Stomach (tissue), 8 donors: ENCODE measurements at regions not wholly inside any gene's neighbourhood (a gene's known extent, or its start where the extent isn't known, plus 50 kb on each side); places are given as distances from the start of the nearest gene placed in this dataset.

ENCODE experiments used
- DNase-seq, 2 donors: peaks; one replicate each; pipeline versions ENCODE4 v3.0.0 to v3.0.0-alpha.2; 2013 to 2019
- H3K27ac ChIP-seq, 5 donors: fragments of 200-600 bp in 4 of 5; sonication (generic) in 4 of 5; one replicate each; pipeline ENCODE4 v1.5.1; 2013 to 2019; ENCODE audit warnings: mild to moderate bottlenecking in 1 of 5, moderate library complexity in 1 of 5
- H3K27me3 ChIP-seq, 3 donors: fragments of 200-600 bp; sonication (generic); one replicate each; pipeline ENCODE4 v1.5.1; 2017 to 2019; ENCODE audit warnings: mixed run types in 1 of 3
- H3K36me3 ChIP-seq, 4 donors: fragments of 200-600 bp; sonication (generic); 1 replicate in 3 of 4; 2 replicates in 1 of 4; pipeline ENCODE4 v1.5.1; 2016 to 2019
- H3K4me1 ChIP-seq, 4 donors: fragments of 200-600 bp; sonication (generic); one replicate each; pipeline ENCODE4 v1.5.1; 2016 to 2019
- H3K4me3 ChIP-seq, 4 donors: fragments of 200-600 bp; sonication (generic) in 3 of 4; one replicate each; pipeline ENCODE4 v1.5.1; 2016 to 2019; ENCODE audit warnings: mild to moderate bottlenecking in 1 of 4
- H3K9me3 ChIP-seq, 4 donors: fragments of 200-600 bp; sonication (generic); one replicate each; pipeline ENCODE4 v1.5.1; 2016 to 2019
- CTCF ChIP-seq, 7 experiments: fragments of 450-650 bp in 4 of 7; fragments of 200-600 bp in 3 of 7; sonication (generic) in 3 of 7; IDR thresholded peaks; one replicate each; pipeline ENCODE4 v1.5.1; 2016 to 2019; ENCODE audit warnings: antibody characterized with exemption in 7 of 7, control low read depth in 2 of 7, mild to moderate bottlenecking in 1 of 7
- EP300 ChIP-seq: sonication (generic); formaldehyde crosslinking; IDR thresholded peaks from one replicate; pipeline ENCODE4 v1.6.1; 2017; ENCODE audit warnings: antibody characterized with exemption
- POLR2A ChIP-seq, 4 donors: fragments of 450-650 bp; IDR thresholded peaks; one replicate each; pipeline ENCODE4 v1.6.1; 2016; ENCODE audit warnings: antibody characterized with exemption in 4 of 4, control low read depth in 2 of 4, mild to moderate bottlenecking in 1 of 4, moderate library complexity in 1 of 4
- POLR2AphosphoS5 ChIP-seq, 3 donors: sonication (generic); formaldehyde crosslinking; IDR thresholded peaks; one replicate each; pipeline ENCODE4 v1.6.1; 2016; ENCODE audit warnings: antibody characterized with exemption in 3 of 3
- WGBS, 5 donors: extraction: QIAGEN DNeasy Blood & Tissue Kit in 3 of 5; methylation state at CpG; one replicate each; pipeline versions ENCODE4 v1.1.5 to v1.1.7; 2013 to 2018; 5-methylcytosine and 5-hydroxymethylcytosine counted together
- intact Hi-C: fragments of 100-400 bp; cut with DNase I; formaldehyde crosslinking; loops from one replicate; pipeline ENCODE4 v1.15.1; 2023; ENCODE audit warnings: low total_unique reads
- donor health status: healthy with polysubstance abuse.
- donor health status: Bipolar disorder and iron deficiency.
- donor health status: healthy.

- no peak overlapping the region for H3K27ac ChIP-seq
- 52 to 71% (median 57%) methylated on average over 7 of the region's 7 CpGs for WGBS, 5 donors
- H3K9me3 ChIP-seq, result no peaks in the 10 kb centered on the region
- peaks cover 25 to 47% (median 37%) of the 10 kb centered on the region in 4 donors for H3K4me1 ChIP-seq
- TF ChIP-seq POLR2A (IDR thresholded peaks at IDR 0.05) (no peak), CTCF (IDR thresholded peaks at IDR 0.05) (no peak), EP300 (no peak), POLR2AphosphoS5 (IDR thresholded peaks at IDR 0.05) (no peak)
- H3K36me3 ChIP-seq, result no peaks in the 10 kb centered on the region
- H3K4me3 ChIP-seq, result no peak overlapping the region
- H3K27me3 ChIP-seq, result no peaks in the 10 kb centered on the region
- DNase-seq, result peak in 1 of 2 donors; percentile 53
- intact Hi-C loops, result no loop called here
These were observed 211.3 kb upstream of the APCDD1 start for GRCh38 chr18:10242936-10243680.

- no peaks in the 10 kb centered on the region for H3K9me3 ChIP-seq
- no peaks in the 10 kb centered on the region for H3K36me3 ChIP-seq
- H3K27ac ChIP-seq, result peak overlapping the region in 1 of 5 donors; percentile 25
- intact Hi-C loops, result no loop called here
- DNase-seq, result peak in 1 of 2 donors; percentile 49
- TF ChIP-seq CTCF (IDR thresholded peaks at IDR 0.05) (no peak), POLR2A (IDR thresholded peaks at IDR 0.05) (no peak), EP300 (no peak), POLR2AphosphoS5 (IDR thresholded peaks at IDR 0.05) (no peak)
- peaks cover 18 to 41% (median 30%) of the 10 kb centered on the region in 4 donors for H3K4me1 ChIP-seq
- no peaks in the 10 kb centered on the region for H3K27me3 ChIP-seq
- no peak overlapping the region for H3K4me3 ChIP-seq
- WGBS, 5 donors, result 30 to 56% (median 44%) methylated on average over 8 of the region's 8 CpGs
These were observed 210.1 kb upstream of the APCDD1 start for GRCh38 chr18:10244341-10244740.

- H3K9me3 ChIP-seq, result no peaks in the 10 kb centered on the region
- intact Hi-C loops, result no loop called here
- H3K27me3 ChIP-seq, result no peaks in the 10 kb centered on the region
- peak overlapping the region in 2 of 5 donors; percentile 25 to 41 for H3K27ac ChIP-seq
- H3K4me1 ChIP-seq, result peaks cover 11 to 32% (median 22%) of the 10 kb centered on the region in 4 donors
- TF ChIP-seq EP300 (no peak), CTCF (IDR thresholded peaks at IDR 0.05) (no peak), POLR2A (IDR thresholded peaks at IDR 0.05) (no peak), POLR2AphosphoS5 (IDR thresholded peaks at IDR 0.05) (no peak)
- H3K4me3 ChIP-seq, result no peak overlapping the region
- DNase-seq, result no peak
- no peaks in the 10 kb centered on the region for H3K36me3 ChIP-seq
- 67 to 80% (median 75%) methylated on average over 11 of the region's 11 CpGs for WGBS, 5 donors
These were observed 209.2 kb upstream of the APCDD1 start for GRCh38 chr18:10245031-10245845.

DNA sequence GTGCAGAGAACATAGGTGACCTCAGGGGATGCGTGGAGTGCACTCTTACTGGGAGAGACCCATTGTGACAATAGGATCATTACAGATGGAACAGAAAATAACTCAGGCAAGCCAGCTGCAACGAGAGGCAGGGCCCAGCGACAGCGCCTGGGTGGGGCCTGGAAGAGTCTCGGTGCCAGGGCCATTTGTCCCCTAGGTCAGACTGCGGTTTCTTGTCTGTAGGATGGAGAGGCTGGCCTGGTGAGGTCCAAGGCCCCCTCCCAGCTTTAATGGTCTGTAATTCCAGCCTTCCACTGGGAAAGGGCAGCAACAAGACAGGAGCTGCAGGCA, 208.6 kb upstream of the APCDD1 start:
- Histone ChIP-seq H3K4me1 (peaks cover 11 to 32% (median 22%) of the 10 kb centered on the region in 4 donors), H3K4me3 (no peak overlapping the region), H3K27ac (peak overlapping the region in 1 of 5 donors; percentile 7), H3K36me3 (no peaks in the 10 kb centered on the region), H3K27me3 (no peaks in the 10 kb centered on the region), H3K9me3 (no peaks in the 10 kb centered on the region)
- DNase-seq, result no peak
- no peak for TF ChIP-seq POLR2A (IDR thresholded peaks at IDR 0.05)
- no peak for TF ChIP-seq EP300
- no peak for TF ChIP-seq CTCF (IDR thresholded peaks at IDR 0.05)
- no peak for TF ChIP-seq POLR2AphosphoS5 (IDR thresholded peaks at IDR 0.05)
- intact Hi-C loops, result no loop called here
- 82 to 96% (median 90%) methylated on average over 5 to 6 of the region's 6 CpGs for WGBS, 5 donors
